A549 (cell line): ENCODE measurements at regions not wholly inside any gene's neighbourhood (a gene's known extent, or its start where the extent isn't known, plus 50 kb on each side); places are given as distances from the start of the nearest gene placed in this dataset.

Source experiments
- ATAC-seq, 2 experiments: fragments of 200-7000 bp in 1 of 2; fragments of >200 bp in 1 of 2; cut with Nextera tagmentation in 1 of 2; cut with Tn5 transposase in 1 of 2; 3 replicates each; pipeline versions ENCODE4 v1.8.0 to v1.9.1; 2018 to 2020; ENCODE audit warnings: mild to moderate bottlenecking in 1 of 2, moderate library complexity in 1 of 2
- CTCF ChIA-PET: fragments of 300-600 bp; sonication (Branson Sonifier 250); formaldehyde crosslinking; extraction: SDS; loops from one replicate; lab custom pipeline; 2021; ENCODE audit warnings: antibody characterized with exemption, inconsistent platforms; lab: Yijun Ruan, JAX
- POLR2A ChIA-PET: fragments of 350-600 bp; formaldehyde crosslinking; extraction: SDS; loops from one replicate; lab custom pipeline; 2021; ENCODE audit warnings: antibody characterized with exemption, inconsistent platforms; lab: Yijun Ruan, JAX
- DNase-seq, 2 experiments: peaks; one replicate each; pipeline versions ENCODE4 v3.0.0 to v3.0.0-alpha.2; 2011 to 2016; ENCODE audit warnings: low read depth in 1 of 2, low spot score in 1 of 2
- FAIRE-seq: peaks from 2 replicates; lab custom pipeline; 2011; peaks lifted over from hg19 to GRCh38; lab: Jason Lieb, UNC
- H3K27ac ChIP-seq, 2 experiments: fragments of >200 bp; sonication (Bioruptor Twin); formaldehyde crosslinking; 3 replicates each; pipeline ENCODE4 v1.5.1; 2016 to 2017
- H3K4me1 ChIP-seq: fragments of >200 bp; sonication (Bioruptor Twin); formaldehyde crosslinking; 3 replicates; pipeline ENCODE4 v1.6.1; 2016
- H3K4me2 ChIP-seq: fragments of >200 bp; sonication (Bioruptor Twin); formaldehyde crosslinking; 3 replicates; pipeline ENCODE4 v1.6.1; 2016
- H3K4me3 ChIP-seq: fragments of >200 bp; sonication (Bioruptor Twin); formaldehyde crosslinking; 3 replicates; pipeline ENCODE4 v1.5.1; 2016
- H3K9me3 ChIP-seq: fragments of >200 bp; sonication (Bioruptor Twin); formaldehyde crosslinking; 3 replicates; pipeline ENCODE4 v1.6.1; 2016
- BCL3 ChIP-seq: fragments of >200 bp; sonication (Bioruptor Twin); formaldehyde crosslinking; IDR thresholded peaks from 3 replicates; pipeline ENCODE4 v1.6.1; 2016
- BHLHE40 ChIP-seq: IDR thresholded peaks from 2 replicates; pipeline ENCODE4 v1.6.1; 2012; ENCODE audit warnings: low read depth, low read length, inconsistent platforms
- CHD4 ChIP-seq: fragments of 200-600 bp; sonication (generic); IDR thresholded peaks from 2 replicates; pipeline ENCODE4 v1.6.1; 2016; ENCODE audit warnings: antibody characterized with exemption, mild to moderate bottlenecking, borderline replicate concordance
- EHMT2 ChIP-seq: fragments of 200-600 bp; sonication (generic); IDR thresholded peaks from 2 replicates; pipeline ENCODE4 v1.6.1; 2016; ENCODE audit warnings: antibody characterized with exemption, low read depth, mild to moderate bottlenecking, moderate library complexity
- EP300 ChIP-seq, 2 experiments: fragments of >200 bp; sonication (Bioruptor Twin); formaldehyde crosslinking; IDR thresholded peaks; 2 replicates in 1 of 2; 3 replicates in 1 of 2; pipeline ENCODE4 v1.6.1; 2016 to 2017
- HES2 ChIP-seq: fragments of >200 bp; sonication (Bioruptor Twin); formaldehyde crosslinking; IDR thresholded peaks from 2 replicates; pipeline ENCODE4 v1.6.1; 2016
- HMGXB4 ChIP-seq: fragments of 250-450 bp; sonication (Bioruptor Pico); IDR thresholded peaks from 2 replicates; pipeline ENCODE4 v1.5.0; 2021; ENCODE audit warnings: mild to moderate bottlenecking, moderate library complexity, borderline replicate concordance
- KDM5A ChIP-seq: fragments of 200-600 bp; sonication (generic); IDR thresholded peaks from 2 replicates; pipeline ENCODE4 v1.6.1; 2016; ENCODE audit warnings: antibody characterized with exemption, mild to moderate bottlenecking
- MAFK ChIP-seq: fragments of 450-650 bp; IDR thresholded peaks from 2 replicates; pipeline ENCODE4 v1.6.1; 2014; ENCODE audit not compliant: partially characterized antibody
- MYC ChIP-seq: IDR thresholded peaks from 2 replicates; pipeline ENCODE4 v1.6.1; 2012; ENCODE audit warnings: mild to moderate bottlenecking, inconsistent platforms, low read length, improper control_type of control experiment, borderline replicate concordance
- PHF8 ChIP-seq: fragments of 200-600 bp; sonication (generic); IDR thresholded peaks from 2 replicates; pipeline ENCODE4 v1.6.1; 2016; ENCODE audit warnings: low read depth, mild to moderate bottlenecking, antibody characterized with exemption, moderate library complexity, borderline replicate concordance
- POLR2AphosphoS2 ChIP-seq: conservative IDR thresholded peaks from 2 replicates; pipeline ENCODE4 v1.6.1; 2012; ENCODE audit warnings: low read length, improper control_type of control experiment, inconsistent platforms
- RARB ChIP-seq: fragments of 250-450 bp; sonication (Bioruptor Pico); IDR thresholded peaks from 2 replicates; pipeline ENCODE4 v1.8.0; 2021; ENCODE audit warnings: mild to moderate bottlenecking, moderate library complexity
- RNF2 ChIP-seq: fragments of 200-600 bp; sonication (generic); IDR thresholded peaks from 2 replicates; pipeline ENCODE4 v1.6.1; 2016; ENCODE audit warnings: low read depth, mild to moderate bottlenecking, antibody characterized with exemption, moderate library complexity, borderline replicate concordance
- USF2 ChIP-seq: fragments of 450-650 bp; IDR thresholded peaks from 2 replicates; pipeline ENCODE4 v1.6.1; 2014; ENCODE audit warnings: antibody characterized with exemption
- ZC3H11A ChIP-seq: fragments of 450-650 bp; IDR thresholded peaks from 2 replicates; pipeline ENCODE4 v1.6.1; 2014; ENCODE audit warnings: antibody characterized with exemption, mild to moderate bottlenecking
- ZFP36 ChIP-seq: fragments of 450-650 bp; IDR thresholded peaks from 2 replicates; pipeline ENCODE4 v1.6.1; 2014; ENCODE audit warnings: borderline replicate concordance; ENCODE audit not compliant: partially characterized antibody
- ZSCAN20 ChIP-seq: fragments of 250-450 bp; sonication (Bioruptor Pico); IDR thresholded peaks from 2 replicates; pipeline ENCODE4 v1.8.0; 2022; ENCODE audit warnings: mild to moderate bottlenecking, moderate library complexity
- WGBS: methylation state at CpG from one replicate; pipeline ENCODE4 v1.1.6; 2017; ENCODE audit errors: missing lambda C conversion rate; 5-methylcytosine and 5-hydroxymethylcytosine counted together
- TF ChIP-seq, protein P1 (sequence below): fragments of 150-350 bp; IDR thresholded peaks from 2 replicates; pipeline ENCODE4 v1.6.1; 2014; ENCODE audit warnings: low read depth, mild to moderate bottlenecking, low read length

- FAIRE-seq = no peak
- no peaks in the 10 kb centered on the region; the same call in 1 of the 3 replicates for H3K9me3 ChIP-seq
- CTCF ChIA-PET = interaction anchor here (0.6 to 0.7 kb wide), 2 partner anchors 1480 to 1738 kb away, joined by 3 read pairs; no protein-coding TSS in a partner anchor
- H3K4me3 ChIP-seq = no peak overlapping the region
- no peak for DNase-seq
- 2% methylated on average over 1 of the region's 1 CpG for WGBS
- no peak for TF ChIP-seq BHLHE40
- TF ChIP-seq, protein P1, sequence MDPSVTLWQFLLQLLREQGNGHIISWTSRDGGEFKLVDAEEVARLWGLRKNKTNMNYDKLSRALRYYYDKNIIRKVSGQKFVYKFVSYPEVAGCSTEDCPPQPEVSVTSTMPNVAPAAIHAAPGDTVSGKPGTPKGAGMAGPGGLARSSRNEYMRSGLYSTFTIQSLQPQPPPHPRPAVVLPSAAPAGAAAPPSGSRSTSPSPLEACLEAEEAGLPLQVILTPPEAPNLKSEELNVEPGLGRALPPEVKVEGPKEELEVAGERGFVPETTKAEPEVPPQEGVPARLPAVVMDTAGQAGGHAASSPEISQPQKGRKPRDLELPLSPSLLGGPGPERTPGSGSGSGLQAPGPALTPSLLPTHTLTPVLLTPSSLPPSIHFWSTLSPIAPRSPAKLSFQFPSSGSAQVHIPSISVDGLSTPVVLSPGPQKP = no peak
- TF ChIP-seq, all 56 proteins: peak for 0
- Histone ChIP-seq H3K4me2 (no peak overlapping the region), H3K4me1 (no peaks in the 10 kb centered on the region), H3K27ac (no peak overlapping the region)
- POLR2A ChIA-PET = no interaction called here
- ATAC-seq = no peak
Measured at GRCh38 chr2:78237704-78238103, 715.5 kb upstream of the LRRTM4 start.

- ChIA-PET CTCF (interaction anchor here (0.6 kb wide), 1 partner anchor 909 kb away, joined by 3 read pairs; no protein-coding TSS in a partner anchor), POLR2A (no interaction called here)
- peak; percentile 35 for TF ChIP-seq MAFK
- TF ChIP-seq HES2 = no peak
- Histone ChIP-seq H3K27ac (no peak overlapping the region), H3K9me3 (no peaks in the 10 kb centered on the region; the same call in 1 of the 3 replicates), H3K4me3 (no peak overlapping the region), H3K4me1 (no peaks in the 10 kb centered on the region), H3K4me2 (no peak overlapping the region)
- DNase-seq = no peak
- WGBS = 4% methylated on average over 4 of the region's 4 CpGs
- ATAC-seq = no peak
- no peak for FAIRE-seq
Measured at GRCh38 chr2:78245394-78246135, 723.4 kb upstream of the LRRTM4 start.

DNA sequence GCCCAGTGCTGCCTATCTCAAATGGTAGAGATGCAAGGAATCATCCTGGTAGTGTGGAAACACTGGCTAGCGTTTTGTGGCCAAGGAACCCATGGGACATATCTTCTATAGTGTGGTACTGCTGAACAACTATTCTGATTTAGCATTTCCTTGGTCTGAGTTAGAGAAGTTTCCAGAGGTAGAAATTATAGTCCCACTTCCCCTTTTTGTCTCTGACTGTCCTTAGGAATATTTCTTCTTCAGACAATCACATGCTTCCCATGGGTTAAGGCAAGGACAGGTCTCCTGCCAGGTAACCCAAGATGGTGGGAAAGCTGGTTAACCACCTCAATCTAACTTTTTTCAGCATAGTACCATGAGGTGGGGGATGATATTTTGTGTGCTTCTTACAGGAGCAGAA lies 729.5 kb upstream of the LRRTM4 start:
- WGBS = 0% methylated on average over 1 of the region's 1 CpG
- POLR2A ChIA-PET = no interaction called here
- FAIRE-seq = no peak
- Histone ChIP-seq H3K4me3 (no peak overlapping the region), H3K4me1 (no peaks in the 10 kb centered on the region)
- TF ChIP-seq EHMT2 (no peak), BCL3 (no peak), ZSCAN20 (CRISPR knock-in tag) (no peak), RARB (CRISPR knock-in tag) (no peak), POLR2AphosphoS2 (no peak), RNF2 (no peak)
- TF ChIP-seq, all 56 proteins: peak for 0
- H3K27ac ChIP-seq = no peak overlapping the region
- DNase-seq = no peak
- no peak overlapping the region for H3K4me2 ChIP-seq
- peaks cover 5% of the 10 kb centered on the region; the same call in 1 of the 3 replicates for H3K9me3 ChIP-seq
- no peak for ATAC-seq
- CTCF ChIA-PET = interaction anchor here (1.8 kb wide), 1 partner anchor 12 kb away, joined by 5 read pairs; no protein-coding TSS in a partner anchor

GRCh38 chr2:78260861-78261260 lies 738.7 kb upstream of the LRRTM4 start:
- FAIRE-seq = no peak
- no peak overlapping the region for H3K27ac ChIP-seq
- WGBS = 1% methylated on average over 2 of the region's 2 CpGs
- H3K9me3 ChIP-seq = peaks cover 18% of the 10 kb centered on the region; the same call in 2 of the 3 replicates
- DNase-seq = no peak
- ChIA-PET CTCF (interaction anchor here (0.6 kb wide), 1 partner anchor 1112 kb away, joined by 3 read pairs; no protein-coding TSS in a partner anchor), POLR2A (no interaction called here)
- ATAC-seq = no peak
- no peak for TF ChIP-seq MYC
- TF ChIP-seq HES2 = no peak
- TF ChIP-seq EP300 (IDR thresholded peaks at IDR 0.05) = no peak
- TF ChIP-seq, protein P1 = no peak
- no peak for TF ChIP-seq CHD4
- TF ChIP-seq ZSCAN20 (CRISPR knock-in tag) = no peak
- TF ChIP-seq MAFK = no peak
- no peak for TF ChIP-seq KDM5A
- no peak for TF ChIP-seq ZFP36
- no peak for TF ChIP-seq HMGXB4 (CRISPR knock-in tag)
- no peak for TF ChIP-seq PHF8
- no peak for TF ChIP-seq USF2
- no peak for TF ChIP-seq ZC3H11A
- H3K4me1 ChIP-seq = no peaks in the 10 kb centered on the region
- H3K4me3 ChIP-seq = no peak overlapping the region
- H3K4me2 ChIP-seq = no peak overlapping the region
